Activated CD4-positive, alpha-beta T cell treated with anti-CD3 and anti-CD28 coated beads, Interleukin-2, amount 50 U/mL, for 16 hours (primary cell): ENCODE measurements at regions not wholly inside any gene's neighbourhood (a gene's known extent, or its start where the extent isn't known, plus 50 kb on each side); places are given as distances from the start of the nearest gene placed in this dataset.

Source experiments
- DNase-seq: peaks from one replicate; pipeline ENCODE4 v3.0.0-alpha.2; 2020

DNA sequence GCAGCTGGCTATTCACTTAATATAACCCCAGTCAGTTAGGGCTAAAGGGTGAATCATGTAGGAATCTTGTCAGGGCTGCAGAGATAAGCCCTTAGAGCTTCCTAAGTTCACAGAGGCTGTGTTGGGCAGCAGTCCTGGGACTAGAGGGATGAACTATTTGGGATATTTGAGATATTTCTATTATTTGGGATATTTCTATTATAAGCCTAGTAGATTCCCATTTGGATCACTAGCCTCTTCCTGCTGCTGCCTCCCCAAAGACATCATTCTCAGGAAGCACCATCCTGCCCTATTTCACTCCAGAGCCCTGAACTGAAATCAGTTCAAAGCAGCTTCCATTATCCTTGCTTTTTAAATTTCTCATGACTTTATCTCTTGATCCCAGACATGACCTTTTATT, 501.3 kb downstream of the NUF2 start:
- no peak for DNase-seq

DNA sequence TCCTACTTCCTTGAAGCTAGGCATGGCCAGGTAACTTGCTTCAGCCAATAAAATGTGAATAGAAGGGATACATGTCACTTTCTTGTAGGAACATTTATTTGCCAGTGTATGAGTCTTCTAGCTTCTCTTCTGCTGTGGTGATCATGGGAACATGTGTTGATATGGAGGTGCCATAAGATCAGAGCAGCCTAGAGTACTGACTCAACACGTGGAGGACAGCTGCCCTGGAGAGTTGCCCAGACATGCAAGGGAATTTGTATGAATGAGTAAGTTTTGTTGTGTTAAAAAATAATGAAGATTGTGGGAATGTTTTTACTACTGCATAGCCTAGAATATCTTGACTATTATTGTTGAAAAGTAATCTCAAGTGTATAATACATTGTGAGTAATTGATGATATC, 502.3 kb downstream of the NUF2 start:
- DNase-seq, result no peak

DNA sequence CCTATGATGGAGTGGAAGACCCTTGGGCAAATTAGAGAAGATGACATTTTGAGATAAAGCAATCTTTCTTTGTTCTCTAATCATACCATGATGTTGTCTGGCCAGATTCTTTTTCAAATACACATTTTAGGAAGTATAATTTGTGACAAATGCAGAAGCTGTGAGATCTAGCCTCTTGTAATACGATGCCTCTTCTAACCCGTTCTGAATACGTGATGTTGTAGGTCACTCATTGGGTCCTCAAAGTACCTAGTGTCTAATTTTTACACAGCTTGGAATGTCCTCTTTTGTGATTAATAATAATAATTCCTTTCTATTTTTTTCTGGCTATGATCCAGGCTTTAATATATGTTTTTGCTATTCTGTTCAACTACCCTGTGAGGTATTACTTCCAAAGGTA, 502.7 kb downstream of the NUF2 start:
- no peak for DNase-seq

DNA sequence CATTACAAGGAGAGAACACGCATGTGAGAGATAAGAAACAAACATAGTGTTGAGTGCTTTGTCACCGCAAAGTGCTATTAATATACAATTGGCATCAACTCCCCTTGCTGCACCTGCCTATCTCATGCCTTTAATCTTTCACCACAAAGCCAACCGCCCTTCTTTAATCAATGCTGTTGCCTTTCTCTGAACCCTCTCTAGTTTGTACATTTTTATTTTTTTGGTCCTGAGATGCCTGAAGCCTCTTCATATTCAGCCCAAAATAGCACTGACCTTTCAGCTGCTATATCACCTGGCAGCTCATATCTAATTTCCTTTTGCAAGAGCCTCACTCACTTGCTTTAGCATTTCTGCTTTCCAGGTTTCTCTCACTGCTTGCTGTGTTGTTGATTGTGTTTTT, 504.7 kb downstream of the NUF2 start:
- DNase-seq, result no peak

DNA sequence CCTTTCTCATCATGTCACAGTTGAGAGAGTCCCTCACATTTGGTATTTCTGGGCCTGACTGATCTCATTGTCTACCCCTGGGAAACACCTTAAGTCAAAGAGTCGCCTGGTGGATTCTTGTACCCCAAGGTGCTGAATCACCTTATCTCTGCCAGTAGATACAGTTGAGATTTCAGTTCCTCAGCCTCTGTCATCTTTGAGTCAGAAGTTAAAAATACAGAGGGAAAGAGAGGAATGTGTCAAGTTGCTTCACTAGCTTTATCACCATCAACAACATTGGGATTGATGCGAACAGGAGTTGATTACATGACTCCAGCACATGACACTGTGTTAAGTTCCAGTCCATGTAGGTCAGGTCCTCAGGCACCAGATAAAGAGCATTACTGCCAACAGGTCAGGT, 513.0 kb downstream of the NUF2 start:
- no peak for DNase-seq

DNA sequence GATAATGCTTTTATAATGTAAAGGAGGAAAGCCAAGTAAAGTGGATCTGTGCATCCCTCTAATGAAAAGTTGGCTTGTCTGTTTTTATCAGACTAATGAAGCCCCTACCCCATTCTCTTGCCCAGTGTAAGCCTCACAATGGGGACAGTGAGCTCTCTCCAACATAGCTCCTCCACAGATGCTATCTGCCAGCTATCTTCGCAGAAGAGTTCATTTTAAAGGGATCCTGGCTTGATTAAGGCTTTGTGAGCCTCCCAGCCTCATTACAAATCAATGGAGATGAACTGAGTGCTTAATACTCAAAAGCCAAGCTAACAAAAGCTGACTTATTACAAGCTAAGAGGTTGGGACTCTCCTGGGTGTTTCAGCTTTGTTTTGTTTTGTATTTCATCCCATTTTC, 514.7 kb downstream of the NUF2 start:
- no peak for DNase-seq

DNA sequence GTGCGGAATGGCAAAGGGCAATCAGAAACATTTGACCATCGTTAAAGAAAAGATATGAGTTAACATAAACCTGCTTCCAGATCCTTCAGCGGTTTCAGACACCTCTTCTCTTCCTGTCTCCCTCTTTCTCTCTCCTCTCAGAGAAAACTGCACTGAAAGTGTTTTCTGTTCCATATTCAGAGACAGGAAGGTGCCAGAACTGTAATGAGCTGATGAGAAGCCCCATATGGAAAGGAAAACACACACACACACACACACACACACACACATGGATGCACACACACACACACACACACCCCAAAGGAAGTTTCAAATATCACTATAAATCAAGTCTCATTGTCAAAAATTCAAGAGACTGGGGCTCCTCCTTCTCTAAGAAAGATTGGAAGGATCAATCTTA, 515.5 kb downstream of the NUF2 start:
- no peak for DNase-seq

DNA sequence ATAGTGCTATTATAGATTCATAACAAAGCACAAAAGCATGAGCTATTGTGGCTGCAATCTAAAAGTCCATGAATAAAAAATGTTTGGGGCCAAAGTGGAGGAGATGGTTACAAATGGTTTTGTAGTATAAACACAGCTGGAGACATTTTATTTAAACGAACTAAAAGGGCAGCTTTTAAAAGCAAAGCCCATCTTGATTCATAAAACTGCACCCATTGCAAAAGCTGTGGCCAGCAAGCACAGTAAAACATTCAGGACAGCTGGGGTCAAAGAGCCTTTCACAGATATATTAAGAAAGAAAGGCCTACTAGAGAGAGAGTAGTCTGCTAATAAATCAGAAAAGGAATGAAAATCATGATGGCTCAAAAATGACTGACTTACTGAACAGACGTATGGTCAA, 520.8 kb downstream of the NUF2 start:
- DNase-seq, result no peak

DNA sequence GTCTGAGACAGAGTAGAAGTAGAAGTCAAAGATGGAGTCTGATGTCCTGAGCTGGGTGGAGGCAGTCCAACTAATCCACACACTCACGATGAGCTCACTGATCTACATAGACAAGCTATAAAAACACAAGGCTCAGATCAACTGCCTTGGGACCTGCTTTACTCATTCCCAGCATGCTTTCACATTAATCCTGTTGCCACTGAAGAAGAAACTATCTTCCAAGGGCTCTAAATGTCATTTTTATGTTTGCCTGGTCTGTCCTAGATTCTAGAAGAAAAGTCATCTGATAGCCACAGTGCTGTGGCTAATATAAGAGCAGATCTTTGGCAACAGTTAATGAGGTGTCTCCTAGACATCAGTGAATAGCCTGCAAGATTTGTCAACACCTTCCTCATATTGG, 522.7 kb downstream of the NUF2 start:
- no peak for DNase-seq

DNA sequence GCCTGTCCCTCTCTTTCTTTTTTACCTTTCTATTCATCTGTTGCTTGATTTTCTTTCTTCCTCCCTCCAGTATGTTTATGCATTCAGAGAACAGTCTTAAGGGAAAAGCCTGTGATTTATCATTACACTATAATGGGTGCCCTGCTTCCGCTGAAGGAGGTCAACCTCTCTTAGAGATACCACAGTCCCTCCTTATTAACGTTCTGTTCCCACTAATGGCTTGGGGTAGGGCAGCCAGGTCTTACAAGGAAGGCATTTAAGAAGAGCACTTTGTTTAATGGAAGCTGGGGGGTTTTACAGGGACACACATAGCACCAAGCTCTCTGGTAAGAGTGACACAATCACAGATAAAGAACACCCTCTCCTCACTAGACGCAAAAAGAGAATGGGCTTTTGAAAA, 523.5 kb downstream of the NUF2 start:
- DNase-seq, result no peak

DNA sequence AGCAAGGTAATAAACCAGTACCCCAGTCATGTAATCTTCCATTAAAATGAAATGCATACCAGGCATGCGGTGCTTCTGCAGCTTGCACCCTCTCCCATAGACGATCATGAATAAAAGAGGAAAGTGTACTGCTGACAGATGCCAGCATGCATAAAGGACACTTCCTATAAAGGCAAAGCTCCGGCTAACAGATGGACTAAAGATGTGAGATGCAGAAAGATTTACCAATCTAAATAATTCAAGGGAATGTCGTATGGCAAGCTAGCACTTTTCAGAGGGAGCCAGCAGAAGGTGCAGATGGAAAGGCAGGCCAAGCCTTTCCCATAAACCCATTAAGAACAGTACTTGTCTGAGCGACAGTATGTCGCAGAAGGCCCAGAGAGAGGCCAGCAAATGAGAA, 542.0 kb downstream of the NUF2 start:
- DNase-seq, result no peak

DNA sequence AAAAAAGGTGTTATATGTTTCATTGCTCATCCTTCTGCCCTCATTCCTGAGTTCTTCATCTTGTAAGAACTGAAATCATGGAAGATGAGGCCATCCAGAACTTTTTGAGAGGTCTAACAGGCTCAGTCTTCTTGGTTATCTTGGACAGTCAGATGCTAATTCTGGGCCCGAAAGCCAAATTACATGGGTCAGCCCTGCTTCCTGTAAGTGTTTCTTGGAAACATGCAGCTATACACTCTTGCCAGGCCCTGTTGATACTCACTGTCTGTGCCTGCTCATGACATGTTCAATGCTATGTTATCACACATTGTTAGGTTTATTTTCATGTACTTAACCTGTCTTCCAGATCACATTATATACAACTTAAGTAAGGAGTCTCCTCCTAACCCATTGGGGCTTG, 542.5 kb downstream of the NUF2 start:
- DNase-seq, result no peak

DNA sequence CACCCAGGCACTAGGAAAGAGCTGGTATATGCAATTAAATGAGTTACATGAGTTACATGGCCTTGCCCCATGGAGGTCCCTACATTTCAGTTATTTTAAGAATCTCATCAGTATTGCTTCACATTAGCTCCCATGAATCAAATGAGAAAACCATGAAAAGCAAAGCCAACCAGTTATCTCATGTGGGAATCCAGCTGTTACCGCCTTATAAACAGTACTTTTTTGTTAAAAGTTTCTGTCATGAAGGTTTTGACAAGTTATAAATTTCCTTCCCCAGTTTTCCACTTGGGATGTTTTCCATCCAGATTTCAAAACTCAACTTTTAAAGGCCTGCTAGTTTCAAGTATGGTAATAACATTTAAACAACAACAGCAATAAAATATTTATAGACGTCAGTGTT, 544.8 kb downstream of the NUF2 start:
- DNase-seq, result no peak

DNA sequence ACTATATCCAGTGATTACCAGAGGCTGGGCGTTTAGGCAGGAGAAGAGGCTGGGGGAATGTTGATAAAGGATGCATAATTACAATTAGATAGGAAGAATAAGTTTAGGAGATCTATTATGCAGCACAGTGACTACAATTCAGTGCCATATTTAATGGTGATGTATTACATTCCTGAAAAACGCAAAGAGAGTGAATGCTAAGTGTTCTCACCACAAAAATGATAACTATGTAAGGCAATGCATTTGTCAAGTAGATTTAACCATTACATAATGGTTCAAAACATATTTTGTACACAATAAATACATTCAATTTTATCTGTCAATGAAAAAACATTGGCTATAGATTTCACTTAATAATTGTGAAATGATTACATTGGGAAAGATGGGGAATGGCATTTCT, 548.9 kb downstream of the NUF2 start:
- DNase-seq, result no peak

DNA sequence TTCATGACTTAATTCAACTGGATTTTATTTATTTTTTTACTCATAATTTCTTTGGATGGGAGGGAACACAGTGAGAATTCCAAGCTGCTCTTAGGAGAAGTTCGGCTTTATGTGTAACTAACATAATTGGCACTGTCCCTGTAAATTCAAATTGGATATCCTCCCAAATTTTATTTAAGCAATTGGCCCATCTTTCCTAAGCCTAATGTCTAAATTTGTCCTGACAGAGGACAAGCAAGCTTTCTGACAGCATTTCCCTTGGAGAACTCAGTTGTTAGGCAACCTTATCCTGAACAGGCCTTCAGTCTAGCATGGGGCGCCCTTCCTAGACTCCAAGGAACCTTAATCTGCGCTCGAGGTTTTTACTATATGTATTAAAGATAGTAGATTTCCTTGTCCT, 550.3 kb downstream of the NUF2 start:
- no peak for DNase-seq

DNA sequence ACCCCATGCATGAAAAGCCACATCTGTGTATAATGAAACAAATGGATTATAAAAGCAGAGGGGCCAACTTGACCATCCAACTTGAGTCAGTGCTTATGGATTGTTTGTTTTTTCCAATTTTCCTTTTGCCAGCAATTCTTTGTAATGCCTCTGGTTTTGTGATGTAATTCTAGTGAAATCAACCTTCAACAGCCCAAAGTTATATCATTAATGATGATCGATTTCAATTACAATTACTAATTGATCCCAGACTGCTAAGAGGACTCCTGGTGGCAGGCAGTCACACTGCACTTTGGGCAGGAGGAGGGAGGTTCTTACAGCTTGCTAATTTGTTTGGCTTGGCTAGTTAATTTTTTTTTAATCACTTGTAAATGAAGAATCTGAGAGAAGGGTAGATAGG, 552.3 kb downstream of the NUF2 start:
- no peak for DNase-seq

DNA sequence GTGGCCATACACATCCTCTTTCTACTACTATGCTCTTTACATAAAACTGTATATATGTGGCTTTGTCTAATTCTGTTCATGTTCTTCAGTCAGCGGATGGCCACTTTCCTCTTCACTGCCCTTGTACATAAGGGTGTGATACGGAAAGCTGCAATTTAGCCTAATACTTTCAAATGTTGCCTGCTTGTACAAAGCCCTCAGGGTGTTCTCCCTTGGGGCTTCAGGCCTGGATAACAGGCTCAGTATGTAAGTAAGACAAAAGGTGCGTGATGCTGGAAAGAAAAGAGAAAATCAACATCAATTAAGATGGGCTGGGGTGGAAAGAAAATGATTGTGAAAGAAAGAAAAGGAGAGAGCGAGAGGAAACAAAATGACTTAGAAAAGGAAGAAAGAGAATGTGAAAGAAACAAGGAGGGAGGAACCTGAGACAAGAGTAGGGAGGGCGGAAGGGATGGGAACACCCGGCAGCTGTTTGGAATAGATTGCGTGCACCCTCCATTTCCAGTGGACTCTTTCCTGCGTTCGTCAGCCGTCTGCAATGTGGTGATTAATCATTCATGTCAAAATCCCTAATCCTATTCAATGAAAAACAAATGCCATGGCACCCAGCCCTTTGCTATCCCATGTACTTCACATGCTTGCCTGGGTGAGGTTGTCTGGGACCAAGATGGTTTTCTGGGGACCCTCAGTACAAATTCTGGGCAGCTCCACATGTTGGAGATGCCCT, 553.6 kb downstream of the NUF2 start:
- DNase-seq, result no peak

DNA sequence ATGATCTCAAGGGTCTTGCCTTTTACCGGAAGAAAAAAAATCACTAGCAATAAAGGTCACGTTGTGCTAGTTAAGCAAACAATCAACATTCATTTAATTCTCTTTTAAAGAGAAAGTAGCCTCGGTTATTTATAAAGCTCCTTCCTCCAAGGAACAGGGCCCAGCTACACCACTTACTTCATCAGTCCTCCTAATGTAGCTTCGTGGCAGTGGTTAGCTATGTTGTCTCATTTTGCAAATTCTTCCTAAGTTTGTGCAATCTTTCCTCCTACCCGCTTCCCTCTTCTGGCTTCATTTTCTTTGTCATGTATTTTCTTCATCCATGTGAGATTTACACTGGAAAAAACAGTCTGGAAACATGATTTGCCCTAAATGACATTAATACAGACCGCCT, 554.2 kb downstream of the NUF2 start:
- DNase-seq, result no peak

DNA sequence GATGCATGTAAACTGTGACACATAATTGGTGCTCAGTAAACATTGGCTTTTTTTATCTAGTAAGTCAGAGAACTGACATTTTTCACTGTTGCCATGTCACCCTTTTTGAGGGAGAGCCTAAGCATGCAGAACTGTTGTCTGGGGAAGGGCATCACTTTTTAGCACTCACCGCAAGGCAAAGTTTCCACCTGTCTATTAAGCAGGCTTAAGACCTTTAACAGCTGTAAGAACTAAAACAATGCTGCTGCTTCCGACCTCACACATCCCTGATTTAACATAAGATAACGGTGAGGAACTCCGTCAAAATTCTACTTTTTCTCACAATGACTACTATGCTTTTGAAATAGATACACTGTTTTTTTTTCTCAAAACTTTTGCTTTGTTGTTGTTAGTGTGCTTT, 554.8 kb downstream of the NUF2 start:
- no peak for DNase-seq

DNA sequence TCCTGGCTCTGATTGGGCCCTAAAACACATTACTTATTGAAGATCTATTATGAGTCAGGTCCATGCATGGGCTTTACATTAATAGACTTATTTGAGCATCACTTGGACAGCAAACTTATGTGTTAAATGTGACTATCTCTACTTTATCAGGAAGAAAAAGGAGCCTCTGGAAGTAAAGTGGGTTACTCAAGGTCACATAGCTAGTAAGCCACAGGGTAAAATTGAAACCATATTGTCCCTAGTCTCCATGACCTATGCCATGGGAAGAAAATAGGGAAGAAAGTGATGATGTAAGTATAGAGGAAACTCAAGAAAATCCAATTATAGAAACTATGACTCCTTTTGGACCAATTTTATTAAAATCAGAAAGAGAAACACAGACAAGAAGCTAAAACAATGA, 555.3 kb downstream of the NUF2 start:
- DNase-seq, result no peak

DNA sequence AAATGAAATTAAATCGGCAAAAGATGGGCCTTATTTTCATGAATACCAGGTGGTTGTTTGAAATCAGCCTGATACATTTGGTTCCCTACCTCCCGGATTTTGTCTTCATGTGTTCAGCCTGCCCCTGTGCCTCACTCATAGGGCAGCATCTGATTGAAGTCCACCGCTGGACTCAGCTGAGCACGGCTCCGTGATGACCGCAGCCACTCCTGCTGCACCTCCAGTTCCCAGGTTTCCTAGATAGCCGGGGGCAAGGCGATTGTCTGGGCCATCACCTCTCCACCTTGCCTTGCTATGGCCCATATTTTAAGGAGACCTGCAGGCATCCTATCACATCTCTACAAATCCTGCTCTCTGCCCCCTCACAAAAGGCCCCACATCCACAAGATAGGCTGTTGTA, 563.8 kb downstream of the NUF2 start:
- no peak for DNase-seq

DNA sequence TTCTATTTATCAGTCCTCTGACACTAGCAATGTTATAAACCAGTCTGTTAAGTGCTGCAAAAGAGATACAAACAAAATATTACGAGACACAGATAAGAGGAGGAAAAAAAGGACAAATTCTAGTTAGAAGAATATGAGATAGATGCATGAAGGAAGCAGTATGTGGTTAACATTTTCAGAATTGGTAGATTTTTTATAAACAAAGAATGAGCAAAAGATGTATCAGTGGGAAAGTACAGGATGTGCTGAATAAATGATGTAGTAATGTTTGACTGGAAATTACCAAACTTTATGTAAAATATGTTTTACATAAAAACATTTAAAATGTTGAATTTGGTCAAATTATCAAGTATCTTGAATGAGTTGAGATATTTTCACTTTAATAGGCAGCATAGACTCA, 574.2 kb downstream of the NUF2 start:
- DNase-seq, result no peak

DNA sequence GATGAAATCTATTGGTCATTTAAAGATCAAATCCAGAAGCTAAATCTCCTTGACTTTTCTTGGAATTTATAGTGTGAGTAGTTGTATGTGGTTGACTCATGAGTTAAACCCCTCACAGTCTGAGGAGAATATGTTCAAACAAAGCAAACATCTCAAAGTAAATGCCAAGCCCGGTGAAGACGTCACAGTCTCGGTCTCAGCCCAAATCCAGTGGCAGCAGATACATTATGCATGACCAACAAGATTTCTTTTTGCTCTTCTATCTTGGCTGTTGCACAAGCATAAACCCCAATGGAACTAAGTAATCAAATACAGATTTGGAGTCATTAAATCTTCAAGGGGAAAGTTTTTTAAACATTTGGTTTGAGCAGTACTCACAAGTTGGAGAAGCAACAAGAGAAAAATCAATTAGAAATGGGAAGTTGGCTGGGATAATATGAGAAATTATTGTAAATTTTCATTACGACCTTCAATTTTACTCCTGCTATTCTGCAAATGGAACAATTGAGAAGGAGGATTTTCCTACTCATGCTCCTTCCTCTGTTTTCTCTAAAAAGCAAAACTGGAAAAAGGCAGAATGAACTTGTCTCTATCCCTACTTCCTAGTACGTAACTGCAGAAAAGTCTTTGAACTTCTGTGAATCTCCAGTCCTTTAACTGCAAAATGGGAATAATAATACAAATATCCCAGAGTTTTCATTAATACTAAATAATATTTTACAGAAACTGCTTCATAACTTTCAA, 575.8 kb downstream of the NUF2 start:
- DNase-seq, result no peak

DNA sequence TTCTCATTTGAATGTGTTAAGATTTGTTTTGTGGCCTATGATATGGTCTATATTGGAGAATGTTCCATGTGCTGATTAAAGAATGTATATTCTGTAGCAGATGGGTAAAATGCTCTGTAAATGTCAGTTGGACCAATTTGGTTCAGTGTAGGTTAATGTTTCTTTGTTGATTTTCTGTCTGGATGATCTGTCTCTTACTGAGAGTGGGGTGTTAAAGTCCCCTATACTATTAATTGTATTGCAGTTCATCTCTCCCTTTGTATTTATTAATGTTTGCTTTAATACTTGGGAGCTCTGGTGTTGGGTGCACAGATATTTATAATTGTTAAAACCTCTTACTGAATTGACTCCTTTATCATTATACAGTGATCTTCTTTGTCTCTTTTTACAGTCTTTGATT, 584.5 kb downstream of the NUF2 start:
- no peak for DNase-seq
